ENCODE measurements at regions not wholly inside any gene's neighbourhood (a gene's known extent, or its start where the extent isn't known, plus 50 kb on each side); places are given as distances from the start of the nearest gene placed in this dataset.

GRCh38 chr2:128498086-128498485 lies 179.4 kb upstream of the HS6ST1 start:
- TF ChIP-seq CTCF (IDR thresholded peaks at IDR 0.05 in 2 of 3, conservative IDR thresholded peaks at IDR 0.05 in 1 of 3; ENCODE audit: insufficient read depth in 2 of 3, low read depth in 1 of 3, low read length in 3 of 3): no peak
- no peak for TF ChIP-seq ZNF282 (CRISPR knock-in tag; IDR thresholded peaks at IDR 0.05)
